ENCODE measurements at regions not wholly inside any gene's neighbourhood (a gene's known extent, or its start where the extent isn't known, plus 50 kb on each side); places are given as distances from the start of the nearest gene placed in this dataset.

- WGBS (ENCODE audit: insufficient coverage): no CpG with 5 or more reads among the region's 3 CpGs
- no peaks in the 10 kb centered on the region for H3K27me3 ChIP-seq (ENCODE audit: control insufficient read depth in 2 of 2, insufficient read depth in 2 of 2, low read length in 2 of 2)
- Mint-ChIP-seq H3K27ac (no peak overlapping the region), H3K4me3 (no peak overlapping the region), H3K4me1 (no peaks in the 10 kb centered on the region), H3K27me3 (ENCODE audit: low read depth in 3 of 3) (no peaks in the 10 kb centered on the region), H3K36me3 (no peaks in the 10 kb centered on the region), H3K9me3 (peaks cover 4 to 17% (median 6%) of the 10 kb centered on the region in 7 donors)
- H3K36me3 ChIP-seq (replicated peaks in 1 of 2; ENCODE audit: control insufficient read depth in 1 of 2, insufficient read depth in 2 of 2, low read length in 2 of 2): no peaks in the 10 kb centered on the region
- H3K27ac ChIP-seq (ENCODE audit: low read depth in 1 of 2, low read length in 2 of 2): no peak overlapping the region
- no peak for TF ChIP-seq CTCF (IDR thresholded peaks at IDR 0.05)
- intact Hi-C loops (cut with micrococcal nuclease): no loop called here
- H3K4me3 ChIP-seq (replicated peaks in 1 of 3; ENCODE audit: low read depth in 2 of 3, low read length in 3 of 3): no peak overlapping the region
- no peak for DNase-seq
- H2AFZ ChIP-seq (ENCODE audit: insufficient read depth, low read depth, low read length, poor library complexity, severe bottlenecking): no peak overlapping the region
- no peaks in the 10 kb centered on the region for H3K79me2 ChIP-seq (ENCODE audit: insufficient read depth, low read length)
- no peak overlapping the region for H3K9ac ChIP-seq (ENCODE audit: insufficient read depth, low read length, poor library complexity, severe bottlenecking)
- no peaks in the 10 kb centered on the region for H4K20me1 ChIP-seq (ENCODE audit: insufficient read depth, low read length)
- no peaks in the 10 kb centered on the region for H3K4me1 ChIP-seq (ENCODE audit: control insufficient read depth in 1 of 2, insufficient read depth in 2 of 2, low read length in 2 of 2)
- no peak overlapping the region for H3K4me2 ChIP-seq (replicated peaks; ENCODE audit: extremely low read depth, low read length, poor library complexity, severe bottlenecking)
- H3K9me3 ChIP-seq (replicated peaks in 1 of 2; ENCODE audit: control insufficient read depth in 1 of 2, insufficient read depth in 1 of 2, low read length in 2 of 2): peaks cover 0 to 3% of the 10 kb centered on the region in 2 donors
Observed at GRCh38 chr2:107428781-107429180, 397.9 kb upstream of the RGPD4 start.

- H3K9ac ChIP-seq (ENCODE audit: insufficient read depth, low read length, poor library complexity, severe bottlenecking): no peak overlapping the region
- no peak for TF ChIP-seq CTCF (IDR thresholded peaks at IDR 0.05)
- H3K9me3 ChIP-seq (replicated peaks in 1 of 2; ENCODE audit: control insufficient read depth in 1 of 2, insufficient read depth in 1 of 2, low read length in 2 of 2): peaks cover 0 to 3% of the 10 kb centered on the region in 2 donors
- no peaks in the 10 kb centered on the region for H3K79me2 ChIP-seq (ENCODE audit: insufficient read depth, low read length)
- WGBS (ENCODE audit: insufficient coverage): no CpG with 5 or more reads among the region's 1 CpG
- no peak overlapping the region for H3K4me2 ChIP-seq (replicated peaks; ENCODE audit: extremely low read depth, low read length, poor library complexity, severe bottlenecking)
- H3K36me3 ChIP-seq (replicated peaks in 1 of 2; ENCODE audit: control insufficient read depth in 1 of 2, insufficient read depth in 2 of 2, low read length in 2 of 2): no peaks in the 10 kb centered on the region
- H3K4me1 ChIP-seq (ENCODE audit: control insufficient read depth in 1 of 2, insufficient read depth in 2 of 2, low read length in 2 of 2): no peaks in the 10 kb centered on the region
- no peak overlapping the region for H3K4me3 ChIP-seq (replicated peaks in 1 of 3; ENCODE audit: low read depth in 2 of 3, low read length in 3 of 3)
- H3K36me3 Mint-ChIP-seq: no peaks in the 10 kb centered on the region
- H2AFZ ChIP-seq (ENCODE audit: insufficient read depth, low read depth, low read length, poor library complexity, severe bottlenecking): no peak overlapping the region
- H3K27ac Mint-ChIP-seq: no peak overlapping the region
- no peak for DNase-seq
- H3K4me1 Mint-ChIP-seq: no peaks in the 10 kb centered on the region
- H4K20me1 ChIP-seq (ENCODE audit: insufficient read depth, low read length): no peaks in the 10 kb centered on the region
- no peaks in the 10 kb centered on the region for H3K27me3 Mint-ChIP-seq (ENCODE audit: low read depth in 3 of 3)
- intact Hi-C loops (cut with micrococcal nuclease): no loop called here
- H3K9me3 Mint-ChIP-seq: peaks cover 4 to 14% (median 6%) of the 10 kb centered on the region in 7 donors
- H3K4me3 Mint-ChIP-seq: no peak overlapping the region
- no peak overlapping the region for H3K27ac ChIP-seq (ENCODE audit: low read depth in 1 of 2, low read length in 2 of 2)
- H3K27me3 ChIP-seq (ENCODE audit: control insufficient read depth in 2 of 2, insufficient read depth in 2 of 2, low read length in 2 of 2): no peaks in the 10 kb centered on the region
Observed at GRCh38 chr2:107430006-107430405, 396.7 kb upstream of the RGPD4 start.

Data from CD14-positive monocyte (primary cell).